Progenitor cell of endocrine pancreas (in vitro differentiated cells): ENCODE measurements at regions not wholly inside any gene's neighbourhood (a gene's known extent, or its start where the extent isn't known, plus 50 kb on each side); places are given as distances from the start of the nearest gene placed in this dataset.

Source experiments
- DNase-seq: peaks from one replicate; pipeline ENCODE4 v3.0.0; 2021; ENCODE audit warnings: low spot score; ENCODE audit not compliant: unreplicated experiment
- H3K27ac Mint-ChIP-seq: 2 replicates; pipeline ENCODE4 v1.8.0; 2021; ENCODE audit warnings: mild to moderate bottlenecking, moderate library complexity, mixed read lengths
- H3K27me3 Mint-ChIP-seq: 2 replicates; pipeline ENCODE4 v1.8.0; 2021; ENCODE audit warnings: mixed read lengths
- H3K36me3 Mint-ChIP-seq: 2 replicates; pipeline ENCODE4 v1.8.0; 2022; ENCODE audit warnings: mixed read lengths; ENCODE audit not compliant: insufficient read depth
- H3K4me1 Mint-ChIP-seq: 2 replicates; pipeline ENCODE4 v1.8.0; 2021; ENCODE audit warnings: low read depth, mixed read lengths
- H3K4me3 Mint-ChIP-seq: 2 replicates; pipeline ENCODE4 v1.8.0; 2021; ENCODE audit warnings: low read depth, mild to moderate bottlenecking, moderate library complexity, mixed read lengths
- H3K9me3 Mint-ChIP-seq: 2 replicates; pipeline ENCODE4 v1.8.0; 2021; ENCODE audit warnings: low read depth, mixed read lengths
- TF ChIP-seq, protein P1 (sequence below): fragments of 200-600 bp; sonication (generic); IDR thresholded peaks from one replicate; pipeline ENCODE4 v1.5.0; 2021; ENCODE audit warnings: antibody characterized with exemption, mild to moderate bottlenecking; ENCODE audit not compliant: unreplicated experiment

DNA sequence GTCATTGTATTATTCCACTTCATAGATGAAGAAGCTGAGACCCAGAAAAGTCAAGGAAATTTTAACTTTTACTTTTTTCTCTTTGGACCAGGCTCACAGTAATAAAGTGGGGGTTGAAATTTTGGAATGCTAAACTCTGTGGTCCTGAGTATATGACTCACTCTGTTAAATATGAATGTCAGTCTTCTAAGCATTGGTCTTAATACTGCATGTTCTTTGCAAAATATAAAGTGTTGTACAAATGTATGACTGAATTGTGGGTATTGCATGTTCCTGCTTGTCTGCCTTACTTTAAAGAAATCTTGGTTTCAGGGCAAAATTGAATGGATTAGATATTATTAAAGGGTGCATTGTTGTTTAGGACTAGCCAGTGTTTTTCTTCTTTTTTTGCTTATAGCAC, 950.8 kb upstream of the GOT2 start:
- Mint-ChIP-seq H3K27me3 (no peaks in the 10 kb centered on the region), H3K4me3 (no peak overlapping the region), H3K4me1 (no peaks in the 10 kb centered on the region), H3K36me3 (no peaks in the 10 kb centered on the region), H3K9me3 (peaks cover 13% of the 10 kb centered on the region), H3K27ac (no peak overlapping the region)
- no peak for DNase-seq
- TF ChIP-seq, protein P1, sequence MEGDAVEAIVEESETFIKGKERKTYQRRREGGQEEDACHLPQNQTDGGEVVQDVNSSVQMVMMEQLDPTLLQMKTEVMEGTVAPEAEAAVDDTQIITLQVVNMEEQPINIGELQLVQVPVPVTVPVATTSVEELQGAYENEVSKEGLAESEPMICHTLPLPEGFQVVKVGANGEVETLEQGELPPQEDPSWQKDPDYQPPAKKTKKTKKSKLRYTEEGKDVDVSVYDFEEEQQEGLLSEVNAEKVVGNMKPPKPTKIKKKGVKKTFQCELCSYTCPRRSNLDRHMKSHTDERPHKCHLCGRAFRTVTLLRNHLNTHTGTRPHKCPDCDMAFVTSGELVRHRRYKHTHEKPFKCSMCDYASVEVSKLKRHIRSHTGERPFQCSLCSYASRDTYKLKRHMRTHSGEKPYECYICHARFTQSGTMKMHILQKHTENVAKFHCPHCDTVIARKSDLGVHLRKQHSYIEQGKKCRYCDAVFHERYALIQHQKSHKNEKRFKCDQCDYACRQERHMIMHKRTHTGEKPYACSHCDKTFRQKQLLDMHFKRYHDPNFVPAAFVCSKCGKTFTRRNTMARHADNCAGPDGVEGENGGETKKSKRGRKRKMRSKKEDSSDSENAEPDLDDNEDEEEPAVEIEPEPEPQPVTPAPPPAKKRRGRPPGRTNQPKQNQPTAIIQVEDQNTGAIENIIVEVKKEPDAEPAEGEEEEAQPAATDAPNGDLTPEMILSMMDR = no peak

DNA sequence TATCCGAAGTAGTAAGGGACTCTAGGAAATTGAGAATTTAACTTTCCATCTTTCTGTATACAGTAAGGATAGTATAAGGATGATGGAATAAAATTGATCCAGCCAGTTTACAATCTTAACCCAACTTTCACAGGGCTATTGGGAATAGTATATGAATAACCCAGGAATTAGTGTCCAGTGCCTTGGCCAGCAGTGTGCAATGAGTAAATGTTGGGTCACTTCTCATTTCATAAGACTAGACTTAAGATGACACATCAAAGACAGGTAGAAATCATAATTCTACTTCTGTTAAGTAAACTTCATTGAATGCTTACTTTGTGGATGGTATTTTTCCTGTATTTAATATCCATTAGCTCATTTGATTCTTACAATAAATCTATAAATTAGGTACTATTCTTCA, 949.6 kb upstream of the GOT2 start:
- Mint-ChIP-seq H3K36me3 (no peaks in the 10 kb centered on the region), H3K27ac (no peak overlapping the region), H3K27me3 (no peaks in the 10 kb centered on the region), H3K4me1 (no peaks in the 10 kb centered on the region), H3K9me3 (peaks cover 13% of the 10 kb centered on the region), H3K4me3 (no peak overlapping the region)
- TF ChIP-seq, protein P1 = no peak
- DNase-seq = no peak

DNA sequence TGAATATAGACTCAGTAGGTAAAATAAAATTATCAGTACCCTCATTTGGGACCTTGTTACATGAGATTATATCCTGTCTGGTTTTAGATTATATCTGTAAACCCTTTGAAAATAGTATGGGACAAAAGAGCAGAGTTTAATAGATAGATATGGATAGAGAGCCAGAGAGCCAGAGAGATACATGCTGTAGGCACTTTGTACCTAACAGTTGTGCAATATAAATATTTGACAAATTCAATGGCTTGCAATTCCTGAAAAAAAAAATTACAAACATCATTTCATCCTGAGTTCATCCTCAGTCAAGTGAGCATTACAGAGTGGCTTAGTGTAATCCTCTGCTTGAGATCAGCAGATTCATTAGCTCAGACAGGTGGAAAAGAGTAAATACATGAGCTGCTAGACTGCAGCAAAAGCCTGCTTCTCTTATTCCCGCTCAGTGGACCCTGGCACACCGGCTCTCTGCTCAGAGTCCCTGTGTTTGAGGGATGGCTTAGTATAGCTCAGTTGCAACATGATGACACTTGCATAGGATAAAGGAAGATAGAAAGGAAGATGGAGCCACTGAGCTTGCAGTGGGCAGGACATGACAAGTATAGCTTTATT, 931.6 kb upstream of the GOT2 start:
- TF ChIP-seq, protein P1 = no peak
- Mint-ChIP-seq H3K4me1 (no peaks in the 10 kb centered on the region), H3K36me3 (no peaks in the 10 kb centered on the region), H3K9me3 (peaks cover 8% of the 10 kb centered on the region), H3K4me3 (no peak overlapping the region), H3K27me3 (peaks cover 3% of the 10 kb centered on the region), H3K27ac (no peak overlapping the region)
- no peak for DNase-seq

DNA sequence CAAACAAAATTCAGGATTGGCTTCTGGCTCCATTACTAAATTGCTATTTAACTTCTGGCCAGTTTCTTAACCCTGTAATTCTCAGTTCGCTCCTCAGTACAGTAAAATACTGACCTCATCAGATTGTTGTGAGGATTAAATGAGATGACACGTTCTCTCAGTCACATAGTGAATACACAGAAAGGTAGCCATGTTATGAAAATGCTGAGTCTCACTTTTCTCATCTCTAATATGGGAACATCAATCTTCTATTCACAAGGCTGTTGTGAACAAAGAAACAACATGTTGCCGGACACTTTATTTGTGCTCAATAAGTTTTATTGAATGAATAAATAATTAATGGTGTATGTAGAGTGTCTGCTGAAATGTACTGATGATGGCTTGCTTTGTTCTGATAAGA, 924.5 kb upstream of the GOT2 start:
- DNase-seq = no peak
- TF ChIP-seq, protein P1 = no peak
- H3K27ac Mint-ChIP-seq = no peak overlapping the region
- H3K9me3 Mint-ChIP-seq = no peaks in the 10 kb centered on the region
- H3K4me3 Mint-ChIP-seq = no peak overlapping the region
- H3K27me3 Mint-ChIP-seq = no peaks in the 10 kb centered on the region
- H3K36me3 Mint-ChIP-seq = no peaks in the 10 kb centered on the region
- no peaks in the 10 kb centered on the region for H3K4me1 Mint-ChIP-seq

DNA sequence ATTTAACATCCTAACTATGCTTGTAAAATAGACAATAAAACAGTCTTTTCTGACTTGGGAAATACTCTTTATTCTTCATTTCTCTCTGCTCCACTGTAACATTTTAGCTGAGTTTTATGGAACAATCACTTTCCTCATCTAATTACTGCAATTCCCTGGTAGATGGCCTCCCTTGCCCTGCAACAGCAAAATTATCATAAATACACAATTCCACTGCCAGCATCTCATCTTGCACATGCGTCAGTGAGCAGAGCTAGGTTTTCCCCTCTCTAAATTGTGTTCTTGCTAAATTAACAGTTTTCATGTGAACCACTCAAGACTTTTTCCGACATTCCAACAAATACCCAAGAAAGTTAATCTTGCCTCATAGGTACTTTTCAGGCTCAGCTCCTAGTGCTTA, 920.9 kb upstream of the GOT2 start:
- no peak for DNase-seq
- H3K4me1 Mint-ChIP-seq = no peaks in the 10 kb centered on the region
- peaks cover 6% of the 10 kb centered on the region for H3K9me3 Mint-ChIP-seq
- TF ChIP-seq, protein P1 = no peak
- no peaks in the 10 kb centered on the region for H3K27me3 Mint-ChIP-seq
- no peak overlapping the region for H3K27ac Mint-ChIP-seq
- no peak overlapping the region for H3K4me3 Mint-ChIP-seq
- no peaks in the 10 kb centered on the region for H3K36me3 Mint-ChIP-seq
